MV-4-11 (cell line): ENCODE measurements at regions not wholly inside any gene's neighbourhood (a gene's known extent, or its start where the extent isn't known, plus 50 kb on each side); places are given as distances from the start of the nearest gene placed in this dataset.

Experiments used
- DNase-seq: peaks from one replicate; lab custom pipeline; 2025; lab: John Stamatoyannopoulos, UW

DNA sequence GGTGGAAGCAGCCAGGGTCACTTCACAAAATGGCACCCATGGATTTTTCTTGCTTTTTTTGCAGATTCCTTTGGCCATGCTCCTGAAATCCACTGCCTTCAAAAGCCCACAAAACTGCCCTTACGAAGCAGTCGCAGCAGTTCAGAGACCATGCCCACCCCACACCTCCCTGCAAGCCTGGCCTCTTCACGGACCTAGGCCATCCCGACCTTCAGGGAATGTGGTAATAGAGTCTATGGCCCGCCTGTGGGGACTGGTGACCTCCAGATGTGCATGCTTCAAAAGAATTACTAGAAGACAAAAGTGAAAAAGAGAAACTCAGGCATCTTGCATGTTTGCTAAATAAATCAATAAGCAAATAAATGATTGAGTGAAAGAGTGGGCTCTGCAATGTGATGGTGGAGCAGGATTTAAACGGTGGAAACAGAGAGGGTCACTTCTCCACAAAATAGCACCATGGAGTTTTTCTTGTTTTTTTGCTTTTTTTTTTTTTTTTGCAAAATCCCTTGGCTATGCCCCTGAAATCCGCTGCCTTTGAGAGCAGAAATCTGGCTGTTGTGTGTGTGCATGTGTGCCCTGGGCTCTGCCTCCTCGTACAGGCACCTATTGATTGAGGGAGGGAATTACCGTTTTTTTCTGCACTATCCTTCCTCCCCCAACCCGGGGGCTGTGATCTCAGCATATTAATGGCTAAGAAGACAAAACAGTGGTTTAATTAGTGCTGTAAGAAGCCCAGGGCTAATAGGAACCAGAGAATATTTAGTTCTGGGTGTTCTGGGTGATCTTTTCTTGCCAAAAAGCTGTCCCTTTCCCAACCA is 107.4 kb downstream of the PXDC1 start:
- DNase-seq: no peak

DNA sequence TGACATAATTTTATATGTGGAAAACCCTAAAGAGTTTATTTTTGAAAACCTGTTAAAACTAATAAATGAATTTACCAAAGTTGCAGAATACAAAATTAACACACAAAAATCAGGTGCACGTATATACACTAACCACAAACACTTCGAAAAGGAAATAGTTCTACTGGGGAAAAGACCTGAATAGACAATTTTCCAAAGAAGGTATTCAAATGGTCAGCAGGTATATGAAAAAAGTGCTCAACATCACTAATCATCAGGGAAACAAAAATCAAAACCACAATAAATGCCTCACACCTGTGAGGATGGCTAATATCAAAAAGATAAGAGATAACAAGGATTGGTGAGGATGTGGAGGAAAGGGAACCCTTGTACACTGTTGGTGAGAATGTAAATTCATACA is 110.6 kb downstream of the PXDC1 start:
- no peak for DNase-seq

DNA sequence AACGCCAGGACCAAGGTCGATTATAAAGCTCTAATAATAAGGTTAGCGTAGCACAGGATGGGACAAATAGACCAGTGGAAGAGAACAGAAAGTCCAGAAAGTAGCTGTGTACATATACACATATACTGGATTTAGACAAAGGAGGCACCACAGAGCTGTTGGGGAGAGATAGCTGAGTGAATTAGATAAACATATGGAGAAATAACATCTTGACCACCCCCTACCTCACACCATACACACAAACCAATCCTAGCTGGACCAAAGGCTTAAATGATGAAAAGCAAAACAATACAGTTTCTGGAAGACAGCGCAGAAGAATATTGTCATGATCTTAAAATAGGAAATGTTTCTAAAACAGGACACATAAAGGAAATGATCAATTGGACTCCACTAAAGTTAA is 112.9 kb downstream of the PXDC1 start:
- DNase-seq: no peak

DNA sequence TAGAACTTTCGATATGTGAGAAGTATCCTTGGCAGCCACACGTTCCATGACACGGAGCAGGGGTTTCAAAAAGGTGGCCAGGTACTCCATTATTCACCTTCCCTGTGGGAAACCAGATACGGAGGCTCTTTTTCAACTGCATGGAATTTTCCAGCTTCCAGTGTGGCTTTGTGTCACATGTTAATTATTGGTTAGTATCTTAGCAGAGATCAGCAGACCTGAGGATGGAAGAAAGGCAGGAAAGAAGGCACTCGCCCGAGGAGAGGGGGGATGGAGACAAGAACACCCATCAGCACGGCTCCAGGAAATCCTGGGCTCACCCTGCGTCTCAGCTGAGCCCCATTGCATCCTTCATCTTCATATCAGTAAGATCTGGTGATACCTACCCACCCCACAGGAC is 115.5 kb downstream of the PXDC1 start:
- no peak for DNase-seq

DNA sequence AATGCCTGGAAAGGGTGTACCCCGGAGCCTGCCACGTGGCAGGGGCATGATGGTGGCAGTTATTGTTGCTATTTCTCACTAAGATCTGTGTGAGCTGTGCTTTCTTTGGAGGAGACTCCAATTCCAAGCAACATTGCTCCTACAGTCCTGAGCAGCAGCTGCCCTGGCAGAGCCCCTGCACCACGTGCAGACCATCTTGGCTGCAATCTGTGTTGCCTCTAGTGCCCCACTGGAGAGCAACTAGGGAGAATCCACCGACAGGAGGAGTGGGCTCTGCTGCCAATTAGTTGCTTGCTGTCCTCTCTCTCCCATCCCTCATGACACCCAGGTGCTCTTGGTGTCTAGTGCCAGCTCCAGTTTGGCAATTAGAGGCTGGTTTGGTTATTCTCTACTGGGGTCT is 116.0 kb downstream of the PXDC1 start:
- DNase-seq: no peak

DNA sequence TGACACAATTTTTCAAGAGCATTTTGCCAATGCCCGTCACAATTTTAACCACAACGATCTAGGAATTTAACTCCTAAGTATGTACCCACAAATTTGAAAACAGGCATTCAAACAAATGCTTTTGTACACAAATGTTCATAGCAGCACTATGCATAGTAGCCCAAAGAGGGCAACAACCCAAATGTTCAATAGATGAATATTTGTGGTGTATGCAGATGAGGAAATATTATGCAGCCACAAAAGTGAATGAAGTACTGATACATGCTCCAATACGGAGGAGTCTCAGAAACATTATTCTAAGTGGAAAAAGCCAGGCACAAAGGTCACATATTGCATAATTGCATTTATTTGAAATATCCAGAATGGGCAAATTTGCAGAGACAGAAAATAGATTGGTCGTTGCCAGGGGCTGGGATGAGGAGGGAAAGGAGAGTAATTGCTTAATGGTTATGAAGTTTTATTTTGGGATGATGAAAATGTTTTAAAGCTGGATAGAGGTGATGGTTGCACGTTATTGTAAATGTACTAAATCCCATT is 117.2 kb downstream of the PXDC1 start:
- DNase-seq: no peak

DNA sequence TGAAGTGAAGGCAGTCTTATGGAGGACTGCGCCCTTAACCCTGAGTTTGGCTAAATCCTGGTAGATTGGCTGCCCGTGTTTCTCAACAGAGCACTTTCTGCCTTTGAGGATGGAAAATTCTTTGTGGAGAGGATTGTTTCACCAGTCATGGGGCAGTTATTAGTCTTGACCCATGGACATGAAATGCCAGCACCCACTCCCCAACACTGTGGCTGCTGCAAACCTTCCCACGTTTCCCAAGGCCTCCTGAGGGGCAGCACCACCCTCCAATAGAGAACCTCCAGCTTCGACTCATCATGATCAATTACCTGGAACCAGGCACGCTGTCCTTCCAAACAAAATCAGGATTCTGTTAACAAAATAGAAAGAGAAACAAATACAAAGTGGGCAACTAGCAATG is 117.8 kb downstream of the PXDC1 start:
- no peak for DNase-seq

DNA sequence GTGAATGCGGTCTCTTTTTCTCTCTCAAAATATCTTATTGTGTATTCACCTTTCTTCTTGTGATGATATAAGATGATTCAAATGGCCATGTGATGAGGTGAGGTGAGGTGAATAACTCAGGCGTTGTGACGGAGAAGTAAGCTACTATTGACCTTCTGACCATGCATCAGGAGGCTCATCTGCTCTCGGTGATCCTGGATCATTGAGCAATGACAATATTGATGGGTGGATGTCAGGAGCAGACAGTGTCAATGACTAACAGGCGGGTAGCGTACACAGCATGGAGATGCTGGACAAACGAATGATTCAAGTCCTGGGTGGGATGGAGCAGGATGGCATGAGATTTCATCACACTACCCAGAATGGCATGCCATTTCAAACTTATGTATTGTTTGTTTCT is 119.6 kb downstream of the PXDC1 start:
- DNase-seq: no peak

DNA sequence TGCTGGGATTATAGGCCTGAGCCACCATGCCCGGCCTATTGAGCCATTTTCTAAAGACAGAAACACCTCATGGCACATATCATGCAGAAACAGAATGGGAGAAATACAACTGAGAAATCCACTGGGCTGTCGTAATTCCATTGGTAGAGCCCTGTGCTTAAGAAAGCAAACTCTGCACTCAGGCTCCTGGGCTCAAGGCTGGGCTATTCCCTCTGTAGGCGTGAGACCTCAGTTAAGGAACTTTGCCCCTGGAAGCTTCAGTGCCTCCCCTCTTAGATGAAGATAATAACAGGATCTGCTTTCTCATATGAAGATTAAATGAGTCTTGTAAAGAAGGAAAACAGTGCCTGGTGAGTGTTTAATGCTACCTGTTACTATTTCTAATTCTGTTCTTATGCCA is 120.3 kb downstream of the PXDC1 start:
- DNase-seq: no peak

DNA sequence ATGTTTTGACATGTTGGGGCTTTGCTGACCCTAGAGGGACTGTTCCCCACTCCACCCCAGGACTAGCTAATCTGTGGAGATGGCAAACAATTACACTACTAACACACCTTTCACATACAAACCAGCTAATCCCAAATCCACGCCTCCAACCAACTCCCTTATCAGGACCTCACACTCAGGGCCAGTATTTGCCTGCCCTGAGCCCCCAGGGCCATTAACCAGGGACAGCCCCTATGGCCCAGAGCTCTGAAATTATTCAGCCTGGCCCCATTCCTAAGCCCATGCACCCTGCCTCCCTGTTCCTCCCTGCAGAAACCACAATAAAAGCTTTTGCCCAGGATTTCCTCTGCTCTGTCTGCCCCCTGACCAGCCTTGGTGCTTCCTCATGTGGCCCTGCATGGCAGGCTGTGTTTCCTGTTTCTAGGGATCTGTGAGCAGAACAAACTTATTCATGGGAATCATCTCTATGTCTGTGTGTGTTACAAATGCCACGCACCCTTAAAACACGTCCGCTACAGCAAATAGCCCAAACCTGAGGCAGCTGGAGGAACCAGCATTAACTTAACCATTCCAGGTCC is 121.2 kb downstream of the PXDC1 start:
- DNase-seq: no peak

DNA sequence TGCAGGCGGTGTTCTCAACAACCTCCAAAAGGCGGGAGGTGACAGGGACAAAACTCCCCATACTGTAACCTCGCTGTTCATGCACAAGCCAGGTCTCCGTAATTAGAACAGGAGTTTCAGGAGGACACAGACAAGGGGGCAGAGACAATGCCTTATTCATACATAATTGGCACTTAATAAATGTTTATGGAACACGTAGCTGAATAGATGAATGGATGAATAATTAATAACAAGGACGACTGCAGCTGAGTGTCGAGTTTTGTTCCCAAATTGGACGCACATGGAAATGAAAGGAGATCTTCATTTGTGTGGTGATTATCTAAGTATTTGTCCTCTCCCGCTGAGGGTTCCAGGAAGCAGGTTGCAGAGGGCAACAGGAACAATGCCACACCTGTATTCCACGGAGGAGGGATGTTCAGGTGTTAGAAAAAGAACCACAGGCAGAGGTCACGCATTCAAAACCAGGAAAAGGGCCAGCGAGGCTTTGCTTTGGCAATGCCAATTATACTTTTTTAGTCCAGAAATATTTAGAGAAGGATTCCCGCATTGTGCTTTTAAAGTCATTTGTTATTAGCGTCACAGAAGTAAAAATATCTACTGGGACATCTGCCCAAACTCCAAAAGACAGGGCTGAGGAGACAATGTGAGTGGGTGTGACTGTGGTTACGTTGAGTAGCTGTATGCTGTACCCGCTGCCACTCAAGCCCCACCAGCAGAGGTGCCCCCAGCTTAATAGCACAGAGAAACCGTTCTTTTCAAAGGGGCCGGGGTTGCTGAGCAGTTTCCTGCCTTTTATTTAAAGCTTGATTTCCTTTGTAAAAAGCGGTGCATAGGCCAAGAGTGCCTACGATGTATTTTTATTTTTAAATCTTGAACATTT is 123.3 kb downstream of the PXDC1 start:
- DNase-seq: no peak

DNA sequence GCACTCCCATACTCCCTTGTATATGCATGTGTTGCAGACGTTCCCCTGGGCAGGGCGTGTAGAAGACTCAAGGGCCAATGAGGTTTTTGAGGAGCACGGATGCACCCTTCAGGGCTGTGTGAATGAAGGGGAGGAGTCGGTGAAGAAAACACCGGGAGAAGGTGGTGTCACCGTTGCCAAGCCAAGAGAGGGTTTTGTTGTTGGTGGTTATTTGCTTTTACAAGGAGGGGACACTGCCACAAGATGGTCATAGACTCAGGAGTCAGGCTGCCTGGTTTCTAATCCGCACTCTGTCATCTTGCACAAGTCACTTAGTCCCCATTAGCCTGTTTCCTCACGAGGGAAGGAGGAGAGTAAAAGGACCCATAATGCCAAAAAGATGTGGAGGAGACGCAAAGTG is 124.0 kb downstream of the PXDC1 start:
- no peak for DNase-seq

DNA sequence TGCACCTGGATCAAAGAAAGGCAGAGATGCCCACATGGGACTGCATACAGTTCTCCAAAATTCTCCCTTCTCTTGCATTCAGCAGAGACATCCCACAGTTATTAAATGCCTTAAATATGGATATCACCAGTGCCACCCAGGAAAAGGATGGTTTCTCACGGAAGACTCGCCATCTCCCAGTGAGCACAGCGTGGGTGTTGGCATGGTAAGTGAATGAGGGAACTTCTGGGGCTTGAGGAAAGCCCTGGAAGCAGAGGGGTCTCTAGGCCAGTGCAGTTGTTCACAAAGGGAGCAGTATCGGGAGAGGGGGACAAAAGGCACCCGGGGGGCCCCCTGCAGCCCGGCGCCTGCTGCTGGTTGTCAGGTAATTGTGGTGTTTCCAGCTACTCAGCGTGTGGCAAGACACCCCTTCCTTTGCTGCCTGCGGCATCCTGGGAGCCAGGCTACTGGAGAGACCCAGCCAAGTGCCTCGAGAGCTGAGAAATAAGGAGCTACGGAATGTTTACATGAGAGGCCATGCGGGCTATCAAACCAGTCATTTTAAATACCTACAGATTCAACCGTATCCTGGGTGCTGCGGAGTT is 125.4 kb downstream of the PXDC1 start:
- DNase-seq: no peak

DNA sequence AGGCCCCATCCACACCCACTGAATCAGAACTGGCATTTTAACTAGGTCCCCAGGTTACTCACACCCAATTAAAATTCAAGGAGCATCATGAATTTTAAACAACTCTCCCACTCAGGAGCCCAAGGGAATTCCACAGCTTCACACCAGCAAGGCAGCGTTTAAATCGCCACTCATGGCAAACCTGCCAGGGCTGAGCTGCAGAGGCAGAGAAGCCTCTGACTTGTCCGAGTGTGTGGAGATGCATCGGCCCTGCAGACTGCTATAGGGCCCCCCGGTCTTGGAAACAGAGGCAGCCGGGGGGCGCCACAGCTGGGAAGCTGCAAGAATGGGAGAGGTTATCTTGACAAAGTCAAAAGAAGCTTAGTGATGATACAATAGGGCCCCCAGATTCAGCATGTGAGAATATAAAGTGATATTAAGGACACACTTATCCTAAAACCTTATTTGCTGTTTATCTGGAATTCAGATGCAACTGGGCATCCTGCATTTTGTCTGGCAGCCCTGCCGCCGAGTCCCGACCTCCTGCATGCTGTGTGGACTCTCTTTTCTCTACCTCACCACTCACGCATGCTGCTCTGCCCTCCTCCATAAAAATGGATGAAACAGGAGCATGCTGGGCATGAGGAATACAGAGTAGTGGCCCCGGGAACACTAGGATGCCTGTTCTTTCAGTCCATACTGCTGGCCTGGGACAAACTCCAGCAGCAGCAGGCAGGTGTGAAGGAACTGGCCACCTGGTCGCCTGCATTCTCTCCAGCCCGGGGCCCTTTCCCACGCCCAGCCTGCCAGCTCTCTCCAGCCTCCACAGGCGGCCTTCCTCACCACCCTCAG is 126.1 kb downstream of the PXDC1 start:
- no peak for DNase-seq

DNA sequence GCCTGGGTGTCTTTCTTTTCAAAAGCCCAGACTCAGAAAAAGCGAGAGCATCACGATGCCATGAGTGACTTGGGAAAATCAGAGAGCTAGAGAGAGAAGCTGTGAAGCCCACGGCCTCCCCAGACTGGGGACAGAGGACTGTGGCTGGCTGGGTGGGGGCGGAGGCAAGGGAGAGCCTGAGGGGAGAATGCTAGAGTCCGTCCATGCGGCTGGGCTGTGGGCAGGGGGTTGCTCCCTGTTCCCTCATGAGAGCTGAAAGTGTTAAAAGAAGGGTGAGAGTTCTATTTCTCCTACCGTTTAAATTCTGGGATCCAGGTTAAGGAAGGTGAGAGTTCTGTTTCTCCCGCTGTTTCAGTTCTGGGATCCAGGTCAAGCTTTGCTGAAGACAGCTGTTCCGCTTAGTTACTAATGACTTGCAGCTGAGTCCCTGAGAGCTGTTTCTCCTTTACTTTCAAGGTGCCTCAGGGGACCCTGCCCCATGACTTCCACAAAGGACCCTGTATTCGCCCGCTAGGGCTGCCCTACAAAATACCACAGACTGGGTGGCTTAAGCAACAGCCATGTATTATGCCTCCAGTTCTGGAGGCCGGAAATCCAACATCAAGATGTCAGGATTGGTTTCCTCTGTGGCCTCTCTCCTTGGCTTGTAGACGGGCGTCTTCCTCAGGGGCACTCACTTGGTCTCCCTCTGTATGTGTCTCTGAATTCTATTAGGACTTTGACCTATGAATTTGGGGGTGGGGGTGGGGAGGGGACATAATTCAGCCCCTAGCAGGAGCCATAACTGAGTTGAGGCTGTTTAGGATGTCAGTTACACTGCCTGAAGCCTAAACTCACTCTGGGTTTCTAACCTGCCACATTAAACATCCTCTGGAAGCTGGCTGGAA is 127.0 kb downstream of the PXDC1 start:
- DNase-seq: no peak

DNA sequence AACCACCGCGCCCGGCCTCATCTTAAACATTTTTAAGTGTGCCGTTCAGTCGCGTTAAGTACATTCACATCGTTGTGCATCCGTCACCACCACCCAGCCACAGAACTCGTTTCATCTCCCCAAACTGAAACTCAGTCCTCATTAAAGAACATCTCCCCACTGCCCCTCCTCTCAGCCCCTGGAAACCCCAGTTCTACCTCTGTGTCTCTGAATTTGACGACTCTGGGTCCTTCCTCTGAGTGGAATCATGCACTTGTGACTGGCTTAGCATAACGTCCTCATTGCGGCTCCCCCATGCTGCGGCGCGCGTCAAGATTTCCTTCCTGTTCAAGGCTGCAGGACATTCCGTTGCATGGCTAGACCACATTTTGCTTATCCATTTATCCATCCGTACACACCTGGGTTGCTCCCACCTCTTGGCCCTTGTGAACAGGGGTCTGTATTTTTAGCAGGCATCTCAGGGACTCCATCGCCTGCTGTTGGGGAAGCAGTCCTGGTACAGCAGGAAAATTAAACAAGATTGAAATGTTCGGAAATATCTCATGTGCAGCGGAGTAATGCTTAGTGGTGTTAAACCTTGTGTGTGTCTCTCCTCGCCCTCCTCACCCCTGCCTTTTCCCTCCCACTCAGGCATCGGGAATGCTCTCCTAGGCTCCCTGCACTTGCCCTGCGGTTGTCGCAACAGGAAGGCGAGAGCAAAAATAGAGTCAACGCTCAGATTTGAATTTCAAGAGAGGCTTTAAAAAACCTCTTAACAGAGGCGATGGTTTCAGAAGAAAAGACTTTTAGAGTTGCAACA is 127.9 kb downstream of the PXDC1 start:
- DNase-seq: no peak

DNA sequence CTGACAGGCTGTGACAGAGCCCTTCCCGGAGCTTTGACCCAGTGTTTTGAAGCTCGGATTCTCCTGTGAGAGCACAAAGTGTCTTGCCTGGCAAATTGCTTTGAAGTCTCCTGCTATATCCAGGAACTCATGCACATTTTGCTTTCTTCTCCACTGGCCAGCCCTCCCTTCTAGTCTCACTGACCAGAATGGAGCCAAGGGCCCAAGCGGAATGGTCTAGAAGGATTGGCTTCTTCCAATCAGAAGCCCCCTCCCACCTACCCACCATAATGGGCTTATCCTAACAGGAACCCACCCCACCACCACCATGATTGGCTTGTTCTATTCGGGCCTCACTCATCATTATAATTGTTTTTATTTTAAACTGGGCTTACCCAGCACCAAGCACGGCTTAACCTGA is 130.1 kb downstream of the PXDC1 start:
- no peak for DNase-seq

DNA sequence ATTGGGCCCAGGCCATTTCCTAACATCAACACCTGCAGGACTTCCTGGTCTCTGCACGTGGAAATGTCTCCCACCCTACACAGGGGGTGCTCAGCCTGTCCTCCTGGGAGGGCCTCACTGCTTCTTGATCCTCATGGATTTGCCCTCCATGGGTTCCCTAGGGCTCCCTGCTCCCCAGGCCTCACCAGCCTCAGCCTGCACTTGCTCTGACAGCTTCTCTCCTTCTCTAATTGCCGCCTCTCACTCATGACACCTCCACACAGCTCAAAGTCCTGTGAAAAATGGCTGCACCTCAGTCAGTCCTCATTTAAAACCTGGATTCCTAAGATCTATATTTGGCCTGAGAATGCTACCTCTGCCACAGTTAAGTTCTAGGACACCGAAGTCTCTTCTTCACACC is 130.6 kb downstream of the PXDC1 start:
- no peak for DNase-seq

DNA sequence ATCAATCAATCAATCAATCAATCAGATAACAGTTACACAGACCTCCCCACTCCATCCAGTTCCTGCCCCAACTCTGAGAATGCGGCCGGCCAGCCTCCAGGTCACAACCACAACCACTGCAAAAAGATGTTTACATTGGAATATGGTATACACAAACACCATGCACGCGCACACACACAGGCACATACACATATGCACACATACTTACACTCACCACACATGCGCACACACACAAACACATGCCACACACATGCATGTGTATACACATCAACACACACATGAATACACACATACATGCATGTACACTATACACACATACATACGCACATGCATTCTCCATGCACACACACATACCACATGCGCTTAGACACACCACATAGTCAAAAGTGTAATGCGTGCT is 131.1 kb downstream of the PXDC1 start:
- DNase-seq: no peak

DNA sequence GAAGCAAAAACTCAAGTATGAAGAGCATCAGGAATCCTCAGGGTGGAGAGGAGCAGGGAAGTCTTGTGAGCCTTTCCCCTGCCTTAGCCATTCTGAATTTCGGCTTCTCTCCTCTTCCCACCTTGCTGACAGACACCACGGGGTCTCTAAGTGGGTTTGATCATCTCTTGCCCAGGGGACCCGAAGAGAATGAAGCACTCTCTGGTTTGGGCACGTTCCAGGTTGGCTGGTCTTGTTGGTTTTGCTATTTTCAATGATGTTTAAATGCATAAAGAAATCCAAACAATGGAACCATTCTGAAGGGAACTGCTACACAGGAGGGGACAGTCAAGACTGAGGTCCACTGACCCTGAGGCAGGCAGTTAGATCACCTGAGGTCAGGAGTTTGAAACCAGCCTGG is 131.7 kb downstream of the PXDC1 start:
- DNase-seq: no peak
